ENCODE measurements at regions not wholly inside any gene's neighbourhood (a gene's known extent, or its start where the extent isn't known, plus 50 kb on each side); places are given as distances from the start of the nearest gene placed in this dataset.

DNA sequence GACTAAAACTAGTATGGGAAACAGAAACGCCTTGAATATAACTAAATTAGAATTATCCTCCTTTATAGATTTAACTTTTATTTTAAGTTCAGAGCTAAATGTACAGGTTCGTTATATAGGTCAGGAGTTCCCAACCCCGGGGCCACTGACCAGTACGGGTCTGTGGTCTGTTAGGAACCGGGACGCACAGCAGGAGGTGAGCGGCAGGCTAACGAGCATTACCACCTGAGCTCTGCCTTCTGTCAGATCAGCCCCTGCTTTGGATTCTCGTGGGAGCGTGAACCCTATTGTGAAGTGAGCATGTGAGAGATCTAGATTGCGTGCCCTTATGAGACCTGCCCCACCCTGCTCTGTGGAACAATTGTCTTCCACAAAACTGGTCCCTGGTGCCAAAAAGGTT lies 51.0 kb downstream of the FAT4 start:
- Mint-ChIP-seq H3K27me3 (ENCODE audit: low read depth) (no peaks in the 10 kb centered on the region), H3K4me1 (no peaks in the 10 kb centered on the region), H3K36me3 (ENCODE audit: low read depth) (peaks cover 7% of the 10 kb centered on the region), H3K27ac (ENCODE audit: unreplicated experiment) (no peak overlapping the region), H3K9me3 (peaks cover 6% of the 10 kb centered on the region), H3K4me3 (no peak overlapping the region)
- TF ChIP-seq, protein P1, sequence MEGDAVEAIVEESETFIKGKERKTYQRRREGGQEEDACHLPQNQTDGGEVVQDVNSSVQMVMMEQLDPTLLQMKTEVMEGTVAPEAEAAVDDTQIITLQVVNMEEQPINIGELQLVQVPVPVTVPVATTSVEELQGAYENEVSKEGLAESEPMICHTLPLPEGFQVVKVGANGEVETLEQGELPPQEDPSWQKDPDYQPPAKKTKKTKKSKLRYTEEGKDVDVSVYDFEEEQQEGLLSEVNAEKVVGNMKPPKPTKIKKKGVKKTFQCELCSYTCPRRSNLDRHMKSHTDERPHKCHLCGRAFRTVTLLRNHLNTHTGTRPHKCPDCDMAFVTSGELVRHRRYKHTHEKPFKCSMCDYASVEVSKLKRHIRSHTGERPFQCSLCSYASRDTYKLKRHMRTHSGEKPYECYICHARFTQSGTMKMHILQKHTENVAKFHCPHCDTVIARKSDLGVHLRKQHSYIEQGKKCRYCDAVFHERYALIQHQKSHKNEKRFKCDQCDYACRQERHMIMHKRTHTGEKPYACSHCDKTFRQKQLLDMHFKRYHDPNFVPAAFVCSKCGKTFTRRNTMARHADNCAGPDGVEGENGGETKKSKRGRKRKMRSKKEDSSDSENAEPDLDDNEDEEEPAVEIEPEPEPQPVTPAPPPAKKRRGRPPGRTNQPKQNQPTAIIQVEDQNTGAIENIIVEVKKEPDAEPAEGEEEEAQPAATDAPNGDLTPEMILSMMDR (conservative IDR thresholded peaks at IDR 0.05): no peak
- no peak for DNase-seq (ENCODE audit: low read depth, low spot score)

DNA sequence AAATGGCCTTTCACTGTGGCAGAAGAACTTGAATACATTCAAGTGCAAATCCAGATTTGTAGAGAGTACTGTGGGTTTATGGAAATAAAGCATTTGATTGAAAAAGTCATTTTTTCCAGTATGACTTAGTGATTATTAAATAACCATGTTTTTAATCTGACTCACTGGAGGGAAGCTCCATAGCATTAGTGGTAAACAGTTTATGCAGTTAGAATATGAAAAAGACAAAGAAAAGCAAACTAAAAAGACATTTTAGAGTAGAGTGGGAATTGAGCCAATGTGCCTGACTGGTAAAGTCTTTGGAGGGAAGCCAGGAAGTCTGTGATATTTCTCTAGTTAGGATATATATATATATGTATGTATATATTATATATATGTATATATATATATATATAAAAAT lies 53.4 kb downstream of the FAT4 start:
- no peak overlapping the region for H3K4me3 Mint-ChIP-seq
- peaks cover 6% of the 10 kb centered on the region for H3K9me3 Mint-ChIP-seq
- no peaks in the 10 kb centered on the region for H3K4me1 Mint-ChIP-seq
- DNase-seq (ENCODE audit: low read depth, low spot score): no peak
- no peaks in the 10 kb centered on the region for H3K27me3 Mint-ChIP-seq (ENCODE audit: low read depth)
- peaks cover 7% of the 10 kb centered on the region for H3K36me3 Mint-ChIP-seq (ENCODE audit: low read depth)
- H3K27ac Mint-ChIP-seq (ENCODE audit: unreplicated experiment): no peak overlapping the region
- TF ChIP-seq, protein P1 (conservative IDR thresholded peaks at IDR 0.05): no peak

DNA sequence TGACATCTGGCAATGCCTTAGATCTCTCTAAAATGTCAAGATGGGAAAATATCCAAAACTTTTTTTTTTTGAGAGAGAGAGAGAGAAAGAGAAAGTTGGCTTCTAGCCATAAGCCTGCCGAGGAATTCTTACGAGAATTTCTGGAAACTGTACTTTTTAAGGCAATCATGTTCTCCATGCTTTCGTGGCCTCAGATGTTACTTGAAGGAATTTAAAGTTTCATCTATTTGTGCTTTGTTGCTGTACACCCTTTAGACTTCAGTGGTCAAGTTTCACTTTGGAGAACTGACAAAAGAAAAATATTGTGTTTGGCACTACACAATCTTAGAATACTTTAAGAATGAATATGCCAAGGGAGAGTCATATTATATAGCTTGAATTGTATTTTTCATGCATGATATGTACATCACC lies 53.9 kb downstream of the FAT4 start:
- no peaks in the 10 kb centered on the region for H3K4me1 Mint-ChIP-seq
- DNase-seq (ENCODE audit: low read depth, low spot score): no peak
- no peak overlapping the region for H3K27ac Mint-ChIP-seq (ENCODE audit: unreplicated experiment)
- TF ChIP-seq, protein P1 (conservative IDR thresholded peaks at IDR 0.05): no peak
- H3K27me3 Mint-ChIP-seq (ENCODE audit: low read depth): no peaks in the 10 kb centered on the region
- H3K9me3 Mint-ChIP-seq: peaks cover 6% of the 10 kb centered on the region
- no peak overlapping the region for H3K4me3 Mint-ChIP-seq
- peaks cover 7% of the 10 kb centered on the region for H3K36me3 Mint-ChIP-seq (ENCODE audit: low read depth)

DNA sequence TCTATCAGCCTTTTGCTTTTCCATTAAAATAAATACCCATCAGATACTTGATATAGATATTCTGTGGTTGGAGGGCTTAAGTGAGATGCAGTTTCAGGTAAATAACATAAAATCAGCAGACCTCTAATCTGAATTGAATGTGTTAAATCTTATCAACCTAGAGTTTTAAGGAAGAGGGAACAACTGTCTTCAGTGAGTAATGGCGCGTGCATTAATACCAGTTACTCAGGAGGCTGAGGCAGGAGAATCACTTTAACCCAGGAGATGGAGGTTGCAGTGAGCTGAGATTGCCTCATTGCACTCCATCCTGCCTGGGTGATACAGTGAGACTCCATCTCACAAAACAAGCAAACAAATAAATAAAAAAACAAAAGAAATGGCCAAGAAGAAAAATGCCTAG lies 54.3 kb downstream of the FAT4 start:
- Mint-ChIP-seq H3K36me3 (ENCODE audit: low read depth) (peaks cover 5% of the 10 kb centered on the region), H3K27ac (ENCODE audit: unreplicated experiment) (no peak overlapping the region), H3K27me3 (ENCODE audit: low read depth) (no peaks in the 10 kb centered on the region), H3K9me3 (peaks cover 6% of the 10 kb centered on the region), H3K4me1 (no peaks in the 10 kb centered on the region), H3K4me3 (no peak overlapping the region)
- DNase-seq (ENCODE audit: low read depth, low spot score): no peak
- TF ChIP-seq, protein P1 (conservative IDR thresholded peaks at IDR 0.05): no peak

DNA sequence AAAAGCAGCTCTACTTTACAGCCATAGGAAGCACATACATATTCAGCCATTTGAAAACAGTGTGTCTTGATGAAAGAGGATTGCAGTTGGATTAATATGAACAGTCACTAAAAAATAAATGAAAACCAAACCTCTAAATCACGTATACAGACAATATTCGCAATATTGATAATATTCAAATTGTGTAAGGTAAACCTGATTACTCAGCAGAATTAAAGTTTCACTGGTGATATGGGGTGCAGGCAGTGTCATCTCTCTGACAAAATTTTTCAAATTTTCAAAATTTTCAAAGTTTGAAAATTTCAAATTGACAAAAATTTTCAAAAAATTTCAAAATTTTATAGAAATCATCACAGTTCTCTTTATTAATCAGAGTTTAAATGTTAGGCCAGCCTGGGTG lies 55.7 kb downstream of the FAT4 start:
- no peak for DNase-seq (ENCODE audit: low read depth, low spot score)
- Mint-ChIP-seq H3K27ac (ENCODE audit: unreplicated experiment) (no peak overlapping the region), H3K27me3 (ENCODE audit: low read depth) (no peaks in the 10 kb centered on the region), H3K4me3 (no peak overlapping the region), H3K9me3 (peaks cover 3% of the 10 kb centered on the region), H3K4me1 (no peaks in the 10 kb centered on the region), H3K36me3 (ENCODE audit: low read depth) (no peaks in the 10 kb centered on the region)
- TF ChIP-seq, protein P1 (conservative IDR thresholded peaks at IDR 0.05): no peak

DNA sequence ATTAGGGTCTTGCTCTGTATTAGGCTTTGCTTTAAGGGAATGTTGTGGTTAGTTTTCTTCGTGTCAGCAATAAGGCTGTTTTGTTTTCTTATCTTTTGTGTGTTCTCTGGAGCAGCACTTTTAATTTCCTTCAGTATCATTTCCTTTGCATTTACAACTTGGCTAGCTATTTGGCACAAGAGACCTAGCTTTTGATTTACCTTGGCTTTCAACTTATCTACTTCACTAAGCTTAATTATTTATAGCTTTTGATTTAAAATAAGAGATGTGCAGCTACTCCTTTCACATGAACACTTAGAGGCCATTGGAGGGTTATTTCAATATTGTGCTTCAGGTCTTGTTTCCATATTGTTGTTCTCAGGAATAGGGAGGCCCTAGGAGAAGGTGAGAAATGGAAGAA lies 68.2 kb downstream of the FAT4 start:
- H3K36me3 Mint-ChIP-seq (ENCODE audit: low read depth): peaks cover 5% of the 10 kb centered on the region
- H3K27me3 Mint-ChIP-seq (ENCODE audit: low read depth): no peaks in the 10 kb centered on the region
- no peak for DNase-seq (ENCODE audit: low read depth, low spot score)
- H3K4me1 Mint-ChIP-seq: no peaks in the 10 kb centered on the region
- H3K9me3 Mint-ChIP-seq: peaks cover 2% of the 10 kb centered on the region
- no peak overlapping the region for H3K4me3 Mint-ChIP-seq
- H3K27ac Mint-ChIP-seq (ENCODE audit: unreplicated experiment): no peak overlapping the region
- TF ChIP-seq, protein P1 (conservative IDR thresholded peaks at IDR 0.05): no peak

Measured in neural crest cell (in vitro differentiated cells).